GM19395 (cell line): ENCODE measurements at regions not wholly inside any gene's neighbourhood (a gene's known extent, or its start where the extent isn't known, plus 50 kb on each side); places are given as distances from the start of the nearest gene placed in this dataset.

Experiments
- ATAC-seq: cut with Tn5 transposase; IDR thresholded peaks from one replicate; pipeline ENCODE4 v1.9.1; 2021; ENCODE audit warnings: mild to moderate bottlenecking, moderate library complexity; ENCODE audit not compliant: unreplicated experiment

- ATAC-seq: no peak
Measured at GRCh38 chr16:51924744-51925143, 622.2 kb downstream of the TOX3 start.

GRCh38 chr16:51922476-51922875, 624.5 kb downstream of the TOX3 start:
- no peak for ATAC-seq

GRCh38 chr16:51919736-51920135, 627.2 kb downstream of the TOX3 start:
- ATAC-seq: no peak

GRCh38 chr16:51916814-51917213, 630.1 kb downstream of the TOX3 start:
- ATAC-seq: no peak

- ATAC-seq: no peak
Measured at GRCh38 chr16:51916231-51916630, 630.7 kb downstream of the TOX3 start.

GRCh38 chr16:51907680-51908079, 639.3 kb downstream of the TOX3 start:
- no peak for ATAC-seq

GRCh38 chr16:51900221-51900780, 646.6 kb downstream of the TOX3 start:
- ATAC-seq: no peak

GRCh38 chr16:51898872-51899271, 648.1 kb downstream of the TOX3 start:
- no peak for ATAC-seq

GRCh38 chr16:51896013-51896412, 650.9 kb downstream of the TOX3 start:
- ATAC-seq: no peak

- ATAC-seq: no peak
Measured at GRCh38 chr16:51892293-51893007, 654.5 kb downstream of the TOX3 start.

- no peak for ATAC-seq
Measured at GRCh38 chr16:51888534-51888933, 658.4 kb downstream of the TOX3 start.

GRCh38 chr16:51888016-51888415, 658.9 kb downstream of the TOX3 start:
- ATAC-seq: no peak

- ATAC-seq: no peak
Measured at GRCh38 chr16:51886456-51886855, 660.5 kb downstream of the TOX3 start.

- no peak for ATAC-seq
Measured at GRCh38 chr16:51884773-51885172, 662.2 kb downstream of the TOX3 start.

GRCh38 chr16:51881731-51882130, 665.2 kb downstream of the TOX3 start:
- ATAC-seq: no peak

GRCh38 chr16:51880776-51881175, 666.2 kb downstream of the TOX3 start:
- ATAC-seq: no peak

- ATAC-seq: no peak
Measured at GRCh38 chr16:51877686-51878085, 669.3 kb downstream of the TOX3 start.

GRCh38 chr16:51876934-51877333, 670.0 kb downstream of the TOX3 start:
- ATAC-seq: no peak

GRCh38 chr16:51876601-51876875, 670.4 kb downstream of the TOX3 start:
- no peak for ATAC-seq

GRCh38 chr16:51875834-51876600, 670.9 kb downstream of the TOX3 start:
- ATAC-seq: no peak

GRCh38 chr16:51872524-51872923, 674.4 kb downstream of the TOX3 start:
- ATAC-seq: no peak

- ATAC-seq: no peak
Measured at GRCh38 chr16:51870296-51870854, 676.6 kb downstream of the TOX3 start.
